Stomach (tissue), 8 donors: ENCODE measurements at regions not wholly inside any gene's neighbourhood (a gene's known extent, or its start where the extent isn't known, plus 50 kb on each side); places are given as distances from the start of the nearest gene placed in this dataset.

Experiments
- DNase-seq, 2 donors: peaks; one replicate each; pipeline versions ENCODE4 v3.0.0 to v3.0.0-alpha.2; 2013 to 2019
- H3K27ac ChIP-seq, 5 donors: fragments of 200-600 bp in 4 of 5; sonication (generic) in 4 of 5; one replicate each; pipeline ENCODE4 v1.5.1; 2013 to 2019; ENCODE audit warnings: mild to moderate bottlenecking in 1 of 5, moderate library complexity in 1 of 5
- H3K27me3 ChIP-seq, 3 donors: fragments of 200-600 bp; sonication (generic); one replicate each; pipeline ENCODE4 v1.5.1; 2017 to 2019; ENCODE audit warnings: mixed run types in 1 of 3
- H3K36me3 ChIP-seq, 4 donors: fragments of 200-600 bp; sonication (generic); 1 replicate in 3 of 4; 2 replicates in 1 of 4; pipeline ENCODE4 v1.5.1; 2016 to 2019
- H3K4me1 ChIP-seq, 4 donors: fragments of 200-600 bp; sonication (generic); one replicate each; pipeline ENCODE4 v1.5.1; 2016 to 2019
- H3K4me3 ChIP-seq, 4 donors: fragments of 200-600 bp; sonication (generic) in 3 of 4; one replicate each; pipeline ENCODE4 v1.5.1; 2016 to 2019; ENCODE audit warnings: mild to moderate bottlenecking in 1 of 4
- H3K9me3 ChIP-seq, 4 donors: fragments of 200-600 bp; sonication (generic); one replicate each; pipeline ENCODE4 v1.5.1; 2016 to 2019
- EP300 ChIP-seq: sonication (generic); formaldehyde crosslinking; IDR thresholded peaks from one replicate; pipeline ENCODE4 v1.6.1; 2017; ENCODE audit warnings: antibody characterized with exemption
- POLR2A ChIP-seq, 4 donors: fragments of 450-650 bp; IDR thresholded peaks; one replicate each; pipeline ENCODE4 v1.6.1; 2016; ENCODE audit warnings: antibody characterized with exemption in 4 of 4, control low read depth in 2 of 4, mild to moderate bottlenecking in 1 of 4, moderate library complexity in 1 of 4
- POLR2AphosphoS5 ChIP-seq, 3 donors: sonication (generic); formaldehyde crosslinking; IDR thresholded peaks; one replicate each; pipeline ENCODE4 v1.6.1; 2016; ENCODE audit warnings: antibody characterized with exemption in 3 of 3
- WGBS, 5 donors: extraction: QIAGEN DNeasy Blood & Tissue Kit in 3 of 5; methylation state at CpG; one replicate each; pipeline versions ENCODE4 v1.1.5 to v1.1.7; 2013 to 2018; 5-methylcytosine and 5-hydroxymethylcytosine counted together
- intact Hi-C: fragments of 100-400 bp; cut with DNase I; formaldehyde crosslinking; loops from one replicate; pipeline ENCODE4 v1.15.1; 2023; ENCODE audit warnings: low total_unique reads
- TF ChIP-seq, protein P1 (sequence below), 7 experiments: fragments of 450-650 bp in 4 of 7; fragments of 200-600 bp in 3 of 7; sonication (generic) in 3 of 7; IDR thresholded peaks; one replicate each; pipeline ENCODE4 v1.5.1; 2016 to 2019; ENCODE audit warnings: antibody characterized with exemption in 7 of 7, control low read depth in 2 of 7, mild to moderate bottlenecking in 1 of 7
- donor health status: healthy with polysubstance abuse.
- donor health status: Bipolar disorder and iron deficiency.
- donor health status: healthy.

DNA sequence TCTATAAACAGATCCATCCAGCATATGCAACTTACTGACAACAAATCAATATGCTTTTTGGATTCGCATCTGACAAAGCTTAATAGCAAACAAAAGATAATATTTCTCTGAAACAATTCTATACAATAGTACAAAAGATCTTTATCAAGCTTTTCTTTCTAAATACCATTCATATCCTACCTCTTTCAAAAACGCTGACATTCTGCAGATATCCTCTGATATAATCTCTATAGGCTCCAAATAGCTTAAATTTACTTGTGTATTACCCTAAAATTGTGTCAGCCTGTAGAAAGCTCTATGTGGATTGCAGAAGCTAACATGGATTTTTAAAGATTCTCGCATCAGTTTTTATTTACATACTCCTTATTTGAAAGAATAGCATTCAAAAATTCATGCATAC lies 260.6 kb downstream of the GASK1B start:
- no peaks in the 10 kb centered on the region for H3K27me3 ChIP-seq
- intact Hi-C loops, result no loop called here
- H3K4me3 ChIP-seq, result no peak overlapping the region
- TF ChIP-seq POLR2AphosphoS5 (IDR thresholded peaks at IDR 0.05) (no peak), POLR2A (IDR thresholded peaks at IDR 0.05) (no peak), EP300 (no peak)
- TF ChIP-seq, protein P1, sequence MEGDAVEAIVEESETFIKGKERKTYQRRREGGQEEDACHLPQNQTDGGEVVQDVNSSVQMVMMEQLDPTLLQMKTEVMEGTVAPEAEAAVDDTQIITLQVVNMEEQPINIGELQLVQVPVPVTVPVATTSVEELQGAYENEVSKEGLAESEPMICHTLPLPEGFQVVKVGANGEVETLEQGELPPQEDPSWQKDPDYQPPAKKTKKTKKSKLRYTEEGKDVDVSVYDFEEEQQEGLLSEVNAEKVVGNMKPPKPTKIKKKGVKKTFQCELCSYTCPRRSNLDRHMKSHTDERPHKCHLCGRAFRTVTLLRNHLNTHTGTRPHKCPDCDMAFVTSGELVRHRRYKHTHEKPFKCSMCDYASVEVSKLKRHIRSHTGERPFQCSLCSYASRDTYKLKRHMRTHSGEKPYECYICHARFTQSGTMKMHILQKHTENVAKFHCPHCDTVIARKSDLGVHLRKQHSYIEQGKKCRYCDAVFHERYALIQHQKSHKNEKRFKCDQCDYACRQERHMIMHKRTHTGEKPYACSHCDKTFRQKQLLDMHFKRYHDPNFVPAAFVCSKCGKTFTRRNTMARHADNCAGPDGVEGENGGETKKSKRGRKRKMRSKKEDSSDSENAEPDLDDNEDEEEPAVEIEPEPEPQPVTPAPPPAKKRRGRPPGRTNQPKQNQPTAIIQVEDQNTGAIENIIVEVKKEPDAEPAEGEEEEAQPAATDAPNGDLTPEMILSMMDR (IDR thresholded peaks at IDR 0.05), result no peak
- H3K27ac ChIP-seq, result no peak overlapping the region
- H3K36me3 ChIP-seq, result no peaks in the 10 kb centered on the region
- H3K4me1 ChIP-seq, result no peaks in the 10 kb centered on the region
- no peak for DNase-seq
- 55 to 73% (median 62%) methylated on average over 3 of the region's 3 CpGs for WGBS, 5 donors
- H3K9me3 ChIP-seq, result no peaks in the 10 kb centered on the region

DNA sequence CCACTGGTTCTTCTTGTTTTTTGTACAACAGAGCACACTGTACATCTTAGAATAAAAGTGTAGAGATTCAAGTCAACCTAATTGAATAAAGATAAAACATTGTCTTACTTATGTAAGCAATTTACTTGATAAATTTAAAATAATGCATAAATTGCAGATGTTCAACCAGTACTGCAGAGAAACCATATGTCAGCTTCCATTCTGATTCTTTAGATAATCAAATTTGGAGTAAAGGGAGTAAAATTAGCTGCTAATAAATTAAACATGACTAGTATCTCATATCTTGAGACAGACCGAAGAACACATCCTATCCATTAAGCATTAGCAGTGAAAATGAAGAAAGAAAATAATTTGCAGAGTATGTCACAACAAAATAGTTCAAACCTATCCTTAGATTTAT lies 261.2 kb downstream of the GASK1B start:
- TF ChIP-seq POLR2A (IDR thresholded peaks at IDR 0.05), result no peak
- TF ChIP-seq POLR2AphosphoS5 (IDR thresholded peaks at IDR 0.05), result no peak
- intact Hi-C loops, result no loop called here

GRCh38 chr4:157908691-157909090 lies 264.1 kb downstream of the GASK1B start:
- H3K27ac ChIP-seq, result no peak overlapping the region
- intact Hi-C loops, result no loop called here
- 86 to 96% (median 93%) methylated on average over 2 of the region's 2 CpGs for WGBS, 5 donors

More for the DNA sequence above, 261.2 kb downstream of the GASK1B start:
- H3K4me1 ChIP-seq, result no peaks in the 10 kb centered on the region
- H3K27ac ChIP-seq, result no peak overlapping the region
- no peak for DNase-seq
- no peaks in the 10 kb centered on the region for H3K36me3 ChIP-seq
- WGBS, 5 donors, result 87 to 97% (median 96%) methylated on average over 1 of the region's 1 CpG
- H3K27me3 ChIP-seq, result no peaks in the 10 kb centered on the region
- H3K4me3 ChIP-seq, result no peak overlapping the region
- no peaks in the 10 kb centered on the region for H3K9me3 ChIP-seq

DNA sequence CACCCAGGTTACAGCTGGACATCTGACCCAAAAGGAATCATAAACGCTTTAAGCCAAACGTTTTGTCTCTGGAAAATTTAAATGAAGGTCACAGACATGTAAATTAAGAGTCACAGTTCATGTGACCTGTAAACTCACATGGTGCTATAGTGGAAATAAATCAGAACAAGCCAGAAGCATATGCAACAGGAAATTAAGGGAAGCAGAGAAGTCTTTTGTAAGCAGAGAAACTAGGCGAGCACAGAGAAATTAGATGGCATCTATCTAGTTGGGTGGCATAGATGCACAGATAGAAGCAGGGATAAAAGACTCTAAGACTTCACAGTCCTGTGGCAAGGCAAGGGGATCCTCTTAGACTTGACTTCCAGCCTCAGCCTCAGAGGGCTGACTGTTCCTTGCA lies 264.8 kb downstream of the GASK1B start:
- H3K4me1 ChIP-seq, result no peaks in the 10 kb centered on the region
- H3K27me3 ChIP-seq, result no peaks in the 10 kb centered on the region
- H3K36me3 ChIP-seq, result no peaks in the 10 kb centered on the region
- DNase-seq, result no peak
- H3K9me3 ChIP-seq, result no peaks in the 10 kb centered on the region
- no peak overlapping the region for H3K27ac ChIP-seq
- intact Hi-C loops, result no loop called here
- 44 to 70% (median 66%) methylated on average over 3 of the region's 3 CpGs for WGBS, 5 donors
- H3K4me3 ChIP-seq, result no peak overlapping the region
- no peak for TF ChIP-seq EP300
- TF ChIP-seq POLR2AphosphoS5 (IDR thresholded peaks at IDR 0.05), result no peak
- TF ChIP-seq, protein P1 (IDR thresholded peaks at IDR 0.05), result no peak
- TF ChIP-seq POLR2A (IDR thresholded peaks at IDR 0.05), result no peak

More at GRCh38 chr4:157908691-157909090, 264.1 kb downstream of the GASK1B start:
- no peak overlapping the region for H3K4me3 ChIP-seq
- no peaks in the 10 kb centered on the region for H3K4me1 ChIP-seq
- no peaks in the 10 kb centered on the region for H3K9me3 ChIP-seq
- no peaks in the 10 kb centered on the region for H3K36me3 ChIP-seq
- DNase-seq, result no peak
- no peak for TF ChIP-seq POLR2AphosphoS5 (IDR thresholded peaks at IDR 0.05)
- TF ChIP-seq POLR2A (IDR thresholded peaks at IDR 0.05), result no peak
- TF ChIP-seq, protein P1 (IDR thresholded peaks at IDR 0.05), result no peak
- no peak for TF ChIP-seq EP300
- no peaks in the 10 kb centered on the region for H3K27me3 ChIP-seq

GRCh38 chr4:157907226-157907946 lies 265.4 kb downstream of the GASK1B start:
- Histone ChIP-seq H3K27me3 (no peaks in the 10 kb centered on the region), H3K27ac (no peak overlapping the region), H3K4me1 (no peaks in the 10 kb centered on the region), H3K36me3 (no peaks in the 10 kb centered on the region), H3K4me3 (no peak overlapping the region), H3K9me3 (no peaks in the 10 kb centered on the region)
- TF ChIP-seq, protein P1 (IDR thresholded peaks at IDR 0.05), result no peak
- no peak for TF ChIP-seq POLR2A (IDR thresholded peaks at IDR 0.05)
- TF ChIP-seq EP300, result no peak
- TF ChIP-seq POLR2AphosphoS5 (IDR thresholded peaks at IDR 0.05), result no peak
- DNase-seq, result no peak
- WGBS, 5 donors, result 69 to 85% (median 80%) methylated on average over 5 of the region's 5 CpGs
- intact Hi-C loops, result no loop called here
